ENCODE measurements at regions not wholly inside any gene's neighbourhood (a gene's known extent, or its start where the extent isn't known, plus 50 kb on each side); places are given as distances from the start of the nearest gene placed in this dataset.

DNA sequence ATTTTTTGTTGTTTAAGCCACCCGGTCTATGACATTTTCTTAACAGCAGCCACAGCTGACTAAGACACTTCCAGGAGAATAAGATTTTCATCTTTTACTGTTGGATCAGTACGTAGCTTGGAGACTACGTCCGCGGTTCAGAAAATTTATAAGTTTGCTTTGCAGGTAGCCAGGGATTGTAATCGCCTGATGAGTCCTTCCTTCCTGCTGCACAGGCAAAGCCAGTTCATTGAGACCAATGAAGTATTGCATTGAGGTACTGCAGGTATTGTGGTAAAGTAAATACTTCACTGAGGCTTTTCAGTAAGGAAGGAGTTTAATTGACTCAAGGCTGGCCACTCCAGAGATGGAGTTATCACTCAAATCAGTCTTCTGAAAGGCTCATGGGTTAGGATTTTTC lies 269.4 kb upstream of the ELAC2 start:
- no peak for TF ChIP-seq CTCF (IDR thresholded peaks at IDR 0.05; ENCODE audit: low read depth, low read length, missing control alignments)
- no peak overlapping the region for H3K4me3 ChIP-seq (replicated peaks; ENCODE audit: low read depth, low read length)
- no peak for DNase-seq (ENCODE audit: extremely low read depth, low read depth)

DNA sequence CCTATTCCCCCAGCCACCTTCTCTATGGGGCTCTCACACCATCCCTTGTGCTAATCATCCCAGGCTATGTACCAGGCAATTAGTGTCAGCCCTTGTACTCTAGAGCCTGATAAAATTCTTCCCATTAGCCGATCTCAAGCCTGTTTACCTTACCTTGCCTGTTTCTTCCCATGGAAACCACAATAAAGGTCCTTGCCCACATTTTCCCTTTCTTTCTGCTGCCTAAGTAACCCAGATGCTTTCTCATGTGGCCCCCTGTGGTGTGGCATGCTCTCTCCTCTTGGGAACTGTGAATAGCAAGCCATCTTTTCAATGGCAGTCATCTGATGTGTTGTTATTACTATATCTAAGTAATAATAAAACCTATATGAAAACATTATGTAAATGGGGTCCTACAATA lies 265.8 kb upstream of the ELAC2 start:
- no peak overlapping the region for H3K4me3 ChIP-seq (replicated peaks; ENCODE audit: low read depth, low read length)
- TF ChIP-seq CTCF (IDR thresholded peaks at IDR 0.05; ENCODE audit: low read depth, low read length, missing control alignments), result no peak
- DNase-seq (ENCODE audit: extremely low read depth, low read depth), result no peak

DNA sequence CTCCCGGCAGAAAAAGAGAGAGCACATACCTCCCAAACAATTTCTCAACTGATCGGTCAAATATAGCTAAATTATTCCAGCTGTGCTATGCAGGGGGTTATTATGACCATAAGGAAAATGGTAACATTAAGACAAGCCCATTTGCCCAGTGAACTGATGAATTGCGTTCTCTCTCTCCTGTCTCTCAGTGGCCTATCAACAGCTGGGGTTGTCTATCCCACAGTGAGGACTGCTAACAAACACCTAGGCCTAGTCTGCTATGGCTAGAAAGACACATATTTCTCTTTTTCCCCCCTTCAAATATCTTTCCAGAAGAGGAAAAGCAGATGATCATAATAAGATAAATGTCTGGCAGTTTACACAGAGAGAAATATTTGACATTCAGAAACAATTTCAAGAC lies 263.8 kb upstream of the ELAC2 start:
- no peak overlapping the region for H3K4me3 ChIP-seq (replicated peaks; ENCODE audit: low read depth, low read length)
- DNase-seq (ENCODE audit: extremely low read depth, low read depth), result no peak
- no peak for TF ChIP-seq CTCF (IDR thresholded peaks at IDR 0.05; ENCODE audit: low read depth, low read length, missing control alignments)

DNA sequence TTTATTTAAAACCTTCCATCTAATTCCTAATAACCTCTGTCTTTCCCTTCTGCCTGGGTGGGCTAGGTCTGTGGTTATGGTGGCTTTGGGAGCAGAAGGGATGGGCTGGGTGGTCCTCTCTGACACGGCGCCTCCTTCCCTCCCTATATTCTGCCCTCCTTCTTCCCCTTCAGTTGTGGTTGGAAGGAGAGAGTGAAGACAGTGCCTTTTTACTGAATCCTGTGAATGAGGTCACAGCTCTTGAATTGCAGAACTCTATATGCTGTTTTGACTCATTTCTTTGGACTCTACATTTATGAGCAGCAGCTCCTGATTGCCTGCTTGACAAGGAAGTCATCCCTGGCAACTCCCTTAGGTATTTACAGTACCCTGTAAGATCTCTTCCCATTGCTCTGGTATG lies 256.0 kb upstream of the ELAC2 start:
- no peak for TF ChIP-seq CTCF (IDR thresholded peaks at IDR 0.05; ENCODE audit: low read depth, low read length, missing control alignments)
- DNase-seq (ENCODE audit: extremely low read depth, low read depth), result no peak

GRCh38 chr17:13272296-13272695 lies 254.5 kb upstream of the ELAC2 start:
- TF ChIP-seq CTCF (IDR thresholded peaks at IDR 0.05; ENCODE audit: low read depth, low read length, missing control alignments), result no peak
- no peak for DNase-seq (ENCODE audit: extremely low read depth, low read depth)
- no peak overlapping the region for H3K4me3 ChIP-seq (replicated peaks; ENCODE audit: low read depth, low read length)

More for the DNA sequence above, 256.0 kb upstream of the ELAC2 start:
- no peak overlapping the region for H3K4me3 ChIP-seq (replicated peaks; ENCODE audit: low read depth, low read length)

- TF ChIP-seq CTCF (IDR thresholded peaks at IDR 0.05; ENCODE audit: low read depth, low read length, missing control alignments), result no peak
- DNase-seq (ENCODE audit: extremely low read depth, low read depth), result no peak
- H3K4me3 ChIP-seq (replicated peaks; ENCODE audit: low read depth, low read length), result no peak overlapping the region
Measured at GRCh38 chr17:13268791-13269595, 251.2 kb upstream of the ELAC2 start.

DNA sequence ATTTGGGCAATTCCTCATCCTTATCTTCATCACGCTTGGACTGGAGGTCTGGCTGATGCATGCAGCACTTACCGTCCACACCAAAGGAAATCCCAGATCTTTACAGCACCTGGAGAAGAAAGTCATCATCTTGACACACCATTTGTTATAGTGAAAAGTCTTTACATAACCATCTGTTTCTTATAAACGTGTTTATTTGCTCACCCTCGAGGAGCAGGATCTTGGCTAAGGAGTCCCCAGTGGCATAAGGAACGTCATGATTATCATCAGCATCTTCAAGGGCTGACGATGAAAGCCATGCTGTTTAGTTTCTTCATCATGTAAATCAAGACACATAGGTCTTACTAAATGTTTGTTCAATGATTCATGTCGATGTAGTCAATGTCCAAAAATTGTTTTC lies 248.8 kb upstream of the ELAC2 start:
- no peak overlapping the region for H3K4me3 ChIP-seq (replicated peaks; ENCODE audit: low read depth, low read length)
- no peak for TF ChIP-seq CTCF (IDR thresholded peaks at IDR 0.05; ENCODE audit: low read depth, low read length, missing control alignments)
- peak; percentile 10 for DNase-seq (ENCODE audit: extremely low read depth, low read depth)
